ENCODE measurements at regions not wholly inside any gene's neighbourhood (a gene's known extent, or its start where the extent isn't known, plus 50 kb on each side); places are given as distances from the start of the nearest gene placed in this dataset.
"Not testable (repeated sequence)": the region's sequence is repeated elsewhere in the genome, so short reads cannot be mapped to it uniquely, and the experiment has no call there.

DNA sequence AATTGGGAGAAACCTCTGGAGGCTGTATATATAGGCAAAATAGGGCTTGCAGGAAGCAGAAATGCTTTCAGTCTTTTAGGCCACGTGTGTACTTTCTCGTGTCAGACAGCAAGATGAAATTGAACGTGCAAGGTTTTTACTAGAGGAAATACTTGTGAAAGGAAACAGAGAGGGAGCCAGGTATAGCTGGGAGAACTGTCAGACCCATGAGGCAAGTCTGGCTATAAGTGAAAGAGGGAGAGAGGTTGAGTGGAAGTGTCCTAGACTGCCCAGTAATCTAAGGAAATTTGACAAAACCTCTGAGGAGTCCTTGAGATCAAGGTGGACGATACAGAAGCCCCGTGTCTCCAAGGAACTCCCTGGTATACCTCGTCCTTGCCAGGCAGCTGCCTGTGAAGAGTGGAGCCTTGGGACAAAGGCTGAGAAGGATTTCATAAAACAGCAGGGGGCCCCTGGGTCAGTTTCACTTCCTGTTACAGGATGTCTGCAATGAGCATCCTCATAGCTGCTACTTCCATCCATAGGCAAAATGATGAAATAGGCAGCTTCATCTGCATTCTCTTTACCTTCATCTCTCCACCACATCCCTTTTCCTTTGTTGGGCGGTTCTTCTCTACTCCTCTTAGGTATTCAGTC lies 114.4 kb upstream of the MAP3K7 start:
- no peak for DNase-seq (ENCODE audit: low read depth, low spot score)

- no peak for DNase-seq (ENCODE audit: low read depth, low spot score)
These were observed 108.4 kb upstream of the MAP3K7 start for GRCh38 chr6:90695316-90695715.

DNA sequence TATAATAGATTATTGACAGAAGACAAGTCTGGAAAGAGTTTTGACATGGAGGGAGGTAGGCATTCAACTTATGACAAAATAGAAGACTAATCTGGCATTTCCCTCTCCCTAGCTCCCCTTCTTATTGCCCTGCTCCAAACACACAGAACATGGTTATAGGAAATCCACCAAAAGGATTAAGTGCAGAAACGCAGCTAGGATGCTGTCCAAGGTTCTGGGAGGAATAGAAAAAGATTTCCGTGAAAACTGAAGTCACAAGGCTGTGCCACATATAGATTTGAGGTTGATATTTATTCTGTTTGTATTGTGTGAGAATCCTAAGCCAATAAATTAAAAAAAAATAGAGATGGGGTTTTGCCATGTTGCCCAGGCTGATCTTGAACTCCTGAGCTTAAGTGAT lies 107.9 kb upstream of the MAP3K7 start:
- DNase-seq (ENCODE audit: low read depth, low spot score): no peak

GRCh38 chr6:90691823-90692222 lies 105.0 kb upstream of the MAP3K7 start:
- no peak for DNase-seq (ENCODE audit: low read depth, low spot score)

GRCh38 chr6:90689172-90689571 lies 102.3 kb upstream of the MAP3K7 start:
- no peak for DNase-seq (ENCODE audit: low read depth, low spot score)

GRCh38 chr6:90687775-90688380 lies 101.0 kb upstream of the MAP3K7 start:
- no peak for DNase-seq (ENCODE audit: low read depth, low spot score)

DNA sequence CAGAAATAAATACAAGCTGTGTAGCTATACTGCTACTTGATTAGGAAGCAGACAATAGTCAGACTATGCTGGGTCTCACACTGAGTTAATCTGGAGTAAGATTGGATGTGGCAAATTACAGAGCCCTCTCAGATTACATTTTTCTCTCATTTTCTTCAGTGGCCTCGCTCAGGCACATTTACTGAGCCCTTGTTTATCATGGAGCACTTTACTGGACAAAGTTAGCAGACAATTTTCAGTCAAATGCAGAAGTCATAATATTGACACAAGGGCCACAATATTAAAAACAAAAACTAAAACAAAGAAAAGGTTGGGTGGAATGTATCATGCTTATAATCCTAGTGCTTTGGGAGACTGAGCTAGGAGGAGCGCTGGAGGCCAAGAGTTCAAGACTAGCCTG lies 95.0 kb upstream of the MAP3K7 start:
- DNase-seq (ENCODE audit: low read depth, low spot score): no peak

DNA sequence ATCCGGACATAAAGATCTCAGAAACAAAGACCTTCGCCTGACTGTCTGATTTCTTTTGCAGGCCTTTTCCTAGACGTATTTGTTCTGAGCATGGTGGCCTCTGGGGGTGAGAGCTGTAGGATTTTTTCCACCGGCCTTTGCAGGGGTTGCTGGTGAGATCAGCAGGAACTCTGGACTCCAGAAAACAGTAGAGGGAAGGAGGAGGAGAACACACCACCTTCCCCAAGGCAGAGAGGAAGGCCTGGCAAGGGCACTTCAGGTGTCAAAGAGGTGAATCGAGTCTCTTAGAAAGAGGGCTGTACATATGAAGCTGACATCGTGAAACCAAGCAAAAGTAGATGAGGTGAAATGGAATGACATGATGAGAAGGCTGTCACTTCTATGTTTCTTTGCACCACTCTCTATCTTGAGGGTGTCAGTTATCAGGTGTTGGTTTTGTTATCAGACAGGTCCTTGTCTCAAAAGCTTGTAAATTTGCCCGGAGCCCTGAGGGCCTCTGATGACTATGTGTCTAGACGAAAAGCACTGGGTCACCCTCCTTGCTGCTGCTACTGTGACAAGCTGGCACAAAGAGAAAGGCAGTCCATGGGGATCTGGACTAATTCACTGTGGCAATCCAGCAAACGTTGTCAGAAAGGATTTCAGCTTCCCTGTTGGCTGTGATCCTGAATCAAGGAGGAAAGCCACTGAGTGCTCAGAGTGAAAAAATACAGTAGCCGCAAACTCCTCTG lies 91.3 kb upstream of the MAP3K7 start:
- no peak for DNase-seq (ENCODE audit: low read depth, low spot score)

GRCh38 chr6:90677440-90677839 lies 90.6 kb upstream of the MAP3K7 start:
- no peak for DNase-seq (ENCODE audit: low read depth, low spot score)

DNA sequence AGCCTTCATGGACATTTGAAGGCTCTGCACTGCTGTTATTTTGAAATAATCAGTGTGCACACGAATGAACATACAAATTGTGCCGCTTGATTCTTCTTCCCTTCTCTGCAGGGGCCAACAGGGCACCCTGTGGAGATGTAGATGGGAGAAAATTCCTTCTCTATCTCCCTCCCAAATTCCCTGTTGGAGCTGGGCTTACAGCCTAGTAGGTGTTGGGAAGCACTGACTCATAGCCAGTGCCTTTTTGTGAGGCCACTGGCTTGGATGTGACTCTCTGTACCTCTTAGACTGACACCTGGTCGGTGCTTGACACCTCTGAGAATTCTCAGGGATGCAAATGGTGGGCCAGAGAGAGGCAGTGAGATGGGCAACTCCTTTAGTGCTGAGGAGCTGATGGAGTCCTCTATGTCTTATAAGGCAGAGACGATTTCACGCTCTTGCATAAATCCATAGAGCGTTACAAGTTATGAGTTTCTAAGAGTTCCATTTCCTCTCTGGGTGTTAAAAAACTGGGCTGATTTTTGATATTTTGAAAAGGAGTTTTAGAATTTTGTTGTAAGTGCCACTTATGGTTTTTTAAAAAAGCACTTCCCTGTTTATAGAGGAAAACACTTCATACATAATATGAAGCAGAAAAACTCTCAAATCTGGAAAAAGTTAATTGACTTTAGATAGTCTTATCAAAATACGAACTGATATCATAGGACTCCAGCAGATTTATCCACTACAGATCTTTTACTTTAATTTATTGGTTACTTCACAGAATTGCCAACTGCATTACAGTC lies 89.8 kb upstream of the MAP3K7 start:
- no peak for DNase-seq (ENCODE audit: low read depth, low spot score)

GRCh38 chr6:90675107-90675506 lies 88.2 kb upstream of the MAP3K7 start:
- not testable (repeated sequence) for DNase-seq (ENCODE audit: low read depth, low spot score)

- not testable (repeated sequence) for DNase-seq (ENCODE audit: low read depth, low spot score)
These were observed 87.2 kb upstream of the MAP3K7 start for GRCh38 chr6:90674077-90674476.

GRCh38 chr6:90669846-90670245 lies 83.0 kb upstream of the MAP3K7 start:
- DNase-seq (ENCODE audit: low read depth, low spot score): no peak

DNA sequence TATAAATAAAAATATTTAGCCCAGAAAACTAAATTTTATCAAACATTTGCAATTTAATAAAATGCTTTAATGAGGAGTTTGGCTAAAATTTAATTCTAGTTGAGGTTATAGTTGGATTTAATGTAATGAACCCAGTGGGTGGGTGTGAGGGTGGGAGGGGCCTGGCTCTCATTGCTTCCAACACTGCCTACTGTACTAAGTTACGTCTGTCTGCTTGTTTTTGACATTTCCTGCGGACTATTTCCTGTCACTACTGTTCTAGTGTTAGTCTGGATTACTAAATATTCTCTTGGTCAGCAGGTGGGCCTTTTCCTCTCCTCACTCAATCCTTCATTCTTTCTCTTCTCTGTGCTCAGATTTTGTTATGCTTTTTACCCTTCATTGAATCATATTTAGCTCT lies 82.5 kb upstream of the MAP3K7 start:
- no peak for DNase-seq (ENCODE audit: low read depth, low spot score)

DNA sequence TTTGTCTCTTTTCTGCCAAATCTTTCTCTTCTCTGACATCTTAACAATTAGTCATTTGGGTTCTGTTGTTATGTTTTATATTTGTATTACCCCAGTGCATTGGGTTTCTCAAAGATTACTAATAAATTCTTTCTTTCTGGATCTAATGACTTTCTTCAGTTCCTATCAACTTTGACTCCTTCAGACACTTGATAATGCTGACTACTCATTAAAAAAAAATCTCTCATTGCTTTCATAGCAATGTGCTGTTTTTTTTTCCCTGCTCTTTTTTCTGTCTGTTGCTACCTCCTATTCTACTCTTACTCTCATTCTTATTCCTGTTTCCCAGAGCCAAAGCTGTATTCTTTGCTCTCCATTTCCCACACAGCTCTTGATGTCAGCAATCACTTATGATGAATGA lies 81.3 kb upstream of the MAP3K7 start:
- DNase-seq (ENCODE audit: low read depth, low spot score): no peak

DNA sequence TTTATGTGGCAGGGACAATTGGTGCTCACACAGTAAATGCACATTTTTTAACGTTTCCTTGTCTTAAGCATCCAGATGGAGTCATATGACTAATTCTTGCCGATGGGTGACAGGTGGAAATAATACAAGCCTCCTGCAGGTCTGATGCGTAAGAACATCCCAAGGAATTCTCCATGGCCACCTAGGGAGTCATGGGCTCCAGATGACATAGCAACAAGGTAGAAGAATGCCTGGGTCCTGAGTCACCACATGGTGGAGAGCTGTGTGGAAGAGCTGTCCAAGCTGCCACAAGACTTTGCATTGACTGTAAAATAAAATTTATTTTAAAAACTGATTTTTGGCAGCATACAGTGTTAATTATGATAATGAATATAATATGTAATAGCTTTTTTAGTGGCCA lies 77.0 kb upstream of the MAP3K7 start:
- DNase-seq (ENCODE audit: low read depth, low spot score): no peak

GRCh38 chr6:90663106-90663505 lies 76.2 kb upstream of the MAP3K7 start:
- no peak for DNase-seq (ENCODE audit: low read depth, low spot score)

DNA sequence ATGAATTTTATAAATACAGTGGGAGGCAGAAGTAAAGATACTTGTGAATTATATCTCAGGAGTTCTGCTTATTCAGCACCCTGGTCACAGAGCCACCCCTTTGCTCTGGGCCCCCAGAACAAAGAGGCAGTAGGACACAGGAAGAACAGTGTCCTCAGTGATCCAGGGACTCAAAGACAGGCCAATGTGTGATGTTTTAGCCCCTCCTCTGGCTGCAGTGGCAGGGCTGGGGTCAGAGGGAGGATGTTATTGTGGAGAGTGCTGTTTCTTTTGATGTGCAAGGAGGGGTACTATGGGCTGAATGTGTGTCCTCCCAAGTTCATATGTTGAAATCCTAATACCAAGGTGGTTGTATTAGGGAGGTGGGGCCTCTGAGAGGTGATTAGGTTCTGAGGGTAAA lies 74.1 kb upstream of the MAP3K7 start:
- no peak for DNase-seq (ENCODE audit: low read depth, low spot score)

DNA sequence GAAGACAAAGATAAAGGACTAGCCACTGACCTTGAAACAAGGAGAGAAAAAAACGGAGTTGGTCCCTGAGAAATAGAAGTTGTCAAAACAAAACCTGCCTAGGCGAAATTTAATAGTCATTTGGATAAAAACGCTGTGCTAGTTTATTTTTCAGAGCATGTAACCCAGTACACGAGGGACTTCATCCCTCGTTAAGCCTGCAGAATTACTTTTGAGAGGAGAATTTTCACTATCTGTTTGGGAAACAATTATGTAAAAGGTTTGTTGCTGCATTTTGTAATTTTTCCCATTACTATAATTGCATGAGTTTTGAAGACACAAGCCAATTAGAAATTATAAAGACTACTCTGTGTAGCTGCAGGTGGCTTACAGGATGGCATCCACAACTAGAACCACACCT lies 71.6 kb upstream of the MAP3K7 start:
- no peak for DNase-seq (ENCODE audit: low read depth, low spot score)

GRCh38 chr6:90656325-90656724 lies 69.5 kb upstream of the MAP3K7 start:
- no peak for DNase-seq (ENCODE audit: low read depth, low spot score)

GRCh38 chr6:90654806-90655205 lies 67.9 kb upstream of the MAP3K7 start:
- no peak for DNase-seq (ENCODE audit: low read depth, low spot score)

DNA sequence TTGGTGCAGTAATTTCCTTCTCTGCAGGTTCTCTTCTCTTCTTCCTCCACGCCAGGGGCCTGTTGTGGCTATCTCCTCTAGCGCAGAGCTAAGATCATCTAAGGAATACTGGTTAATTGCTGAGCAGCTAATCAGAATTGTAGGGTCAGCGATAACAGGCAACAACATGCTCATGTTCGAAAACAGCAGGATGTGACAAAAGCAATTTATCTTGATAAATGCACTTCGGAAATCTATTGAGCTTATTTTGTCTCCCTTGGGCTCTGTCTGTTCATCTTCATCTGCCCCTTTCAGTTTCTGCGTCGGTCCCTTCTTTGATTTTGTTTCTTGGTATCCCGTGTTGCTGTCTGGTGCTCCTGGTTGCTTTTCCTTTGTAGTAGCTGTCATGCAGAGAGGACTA lies 67.3 kb upstream of the MAP3K7 start:
- DNase-seq (ENCODE audit: low read depth, low spot score): no peak
